Colonic mucosa (tissue), 4 donors: ENCODE measurements at regions not wholly inside any gene's neighbourhood (a gene's known extent, or its start where the extent isn't known, plus 50 kb on each side); places are given as distances from the start of the nearest gene placed in this dataset.

Experiments used
- DNase-seq: peaks from one replicate; pipeline ENCODE4 v3.0.0-alpha.2; 2020
- H3K27ac ChIP-seq: fragments of 200-600 bp; one replicate; pipeline ENCODE4 v1.8.0; 2021
- H3K27me3 ChIP-seq: fragments of 200-600 bp; one replicate; pipeline ENCODE4 v1.8.0; 2021
- H3K36me3 ChIP-seq: fragments of 200-600 bp; one replicate; pipeline ENCODE4 v1.8.0; 2021
- H3K4me1 ChIP-seq: fragments of 200-600 bp; one replicate; pipeline ENCODE4 v1.8.0; 2021; ENCODE audit warnings: mild to moderate bottlenecking
- H3K4me3 ChIP-seq: fragments of 200-600 bp; one replicate; pipeline ENCODE4 v1.8.0; 2021
- H3K9ac ChIP-seq, 2 donors: one replicate each; pipeline ENCODE4 v1.7.0; 2013; ENCODE audit warnings: control low read depth in 2 of 2, low read depth in 2 of 2, low read length in 2 of 2
- H3K9me3 ChIP-seq: fragments of 200-600 bp; one replicate; pipeline ENCODE4 v1.8.0; 2021
- CTCF ChIP-seq: fragments of 200-600 bp; IDR thresholded peaks from one replicate; pipeline ENCODE4 v1.8.0; 2022; ENCODE audit warnings: antibody characterized with exemption, mild to moderate bottlenecking
- intact Hi-C: fragments of 100-400 bp; cut with DNase I; formaldehyde crosslinking; loops from one replicate; pipeline ENCODE4 v1.14.1; 2022
- donor health status: healthy.
- donor health status: DM: no; HTN: no; CAD: no.
- donor health status: DM: no; HTN: no; CAD: no.

- Histone ChIP-seq H3K4me3 (no peak overlapping the region), H3K27ac (no peak overlapping the region), H3K9me3 (no peaks in the 10 kb centered on the region), H3K9ac (no peak overlapping the region), H3K27me3 (no peaks in the 10 kb centered on the region), H3K4me1 (no peaks in the 10 kb centered on the region), H3K36me3 (no peaks in the 10 kb centered on the region)
- no peak for DNase-seq
- TF ChIP-seq CTCF = no peak
- intact Hi-C loops = no loop called here
These were observed 464.7 kb upstream of the COX7C start for GRCh38 chr5:86152988-86153560.

- Histone ChIP-seq H3K4me1 (no peaks in the 10 kb centered on the region), H3K4me3 (no peak overlapping the region), H3K9me3 (no peaks in the 10 kb centered on the region), H3K27me3 (no peaks in the 10 kb centered on the region), H3K36me3 (no peaks in the 10 kb centered on the region), H3K9ac (no peak overlapping the region), H3K27ac (no peak overlapping the region)
- intact Hi-C loops = no loop called here
- no peak for DNase-seq
- no peak for TF ChIP-seq CTCF
These were observed 461.9 kb upstream of the COX7C start for GRCh38 chr5:86155796-86156195.

- Histone ChIP-seq H3K27ac (no peak overlapping the region), H3K27me3 (no peaks in the 10 kb centered on the region), H3K4me3 (no peak overlapping the region), H3K9ac (no peak overlapping the region), H3K36me3 (no peaks in the 10 kb centered on the region), H3K9me3 (no peaks in the 10 kb centered on the region), H3K4me1 (no peaks in the 10 kb centered on the region)
- TF ChIP-seq CTCF = no peak
- no peak for DNase-seq
- intact Hi-C loops = no loop called here
These were observed 447.5 kb upstream of the COX7C start for GRCh38 chr5:86170194-86170593.

- intact Hi-C loops = no loop called here
- no peak for TF ChIP-seq CTCF
These were observed 442.5 kb upstream of the COX7C start for GRCh38 chr5:86175224-86175623.

GRCh38 chr5:86199287-86199686 is 418.5 kb upstream of the COX7C start:
- H3K36me3 ChIP-seq = no peaks in the 10 kb centered on the region
- no peak overlapping the region for H3K4me3 ChIP-seq
- no peak overlapping the region for H3K27ac ChIP-seq
- intact Hi-C loops = no loop called here
- no peak overlapping the region for H3K9ac ChIP-seq
- DNase-seq = no peak
- TF ChIP-seq CTCF = no peak
- no peaks in the 10 kb centered on the region for H3K9me3 ChIP-seq
- no peaks in the 10 kb centered on the region for H3K4me1 ChIP-seq
- H3K27me3 ChIP-seq = no peaks in the 10 kb centered on the region

More at GRCh38 chr5:86175224-86175623, 442.5 kb upstream of the COX7C start:
- H3K9me3 ChIP-seq = no peaks in the 10 kb centered on the region
- no peak overlapping the region for H3K9ac ChIP-seq
- no peaks in the 10 kb centered on the region for H3K27me3 ChIP-seq
- no peak overlapping the region for H3K27ac ChIP-seq
- H3K4me3 ChIP-seq = no peak overlapping the region
- H3K36me3 ChIP-seq = no peaks in the 10 kb centered on the region
- no peaks in the 10 kb centered on the region for H3K4me1 ChIP-seq
- DNase-seq = no peak
